Lower leg skin (tissue), 3 donors: ENCODE measurements at regions not wholly inside any gene's neighbourhood (a gene's known extent, or its start where the extent isn't known, plus 50 kb on each side); places are given as distances from the start of the nearest gene placed in this dataset.

ENCODE experiments used
- POLR2A ChIP-seq, 2 donors: fragments of 450-650 bp; IDR thresholded peaks; one replicate each; pipeline ENCODE4 v1.6.1; 2016 to 2017; ENCODE audit warnings: antibody characterized with exemption in 2 of 2, mild to moderate bottlenecking in 1 of 2, moderate library complexity in 1 of 2
- TF ChIP-seq, protein P1 (sequence below), 3 donors: fragments of 450-650 bp; IDR thresholded peaks; one replicate each; pipeline ENCODE4 v1.5.1; 2016; ENCODE audit warnings: antibody characterized with exemption in 3 of 3, mild to moderate bottlenecking in 3 of 3, moderate library complexity in 2 of 3

DNA sequence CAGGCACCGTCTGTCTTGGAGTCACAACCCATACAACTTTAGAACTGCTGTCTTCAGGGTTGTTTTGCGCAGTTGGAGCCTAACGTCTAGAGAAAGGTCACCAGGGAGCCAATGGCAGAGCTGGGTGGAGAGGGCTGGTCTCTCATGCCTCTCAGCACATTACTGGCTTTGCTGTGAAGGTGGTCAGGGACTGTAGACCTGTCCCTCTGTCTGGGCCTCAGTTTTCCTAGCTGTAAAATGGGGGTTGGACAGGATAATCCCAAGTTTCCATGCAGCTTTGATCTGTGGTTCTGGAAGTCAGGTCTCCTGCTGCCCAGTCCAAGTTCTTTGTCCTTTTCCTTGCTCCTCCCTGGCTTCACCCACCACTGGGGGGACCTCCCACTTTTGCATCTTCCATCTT is 52.2 kb upstream of the EPB41L1 start:
- TF ChIP-seq, protein P1, sequence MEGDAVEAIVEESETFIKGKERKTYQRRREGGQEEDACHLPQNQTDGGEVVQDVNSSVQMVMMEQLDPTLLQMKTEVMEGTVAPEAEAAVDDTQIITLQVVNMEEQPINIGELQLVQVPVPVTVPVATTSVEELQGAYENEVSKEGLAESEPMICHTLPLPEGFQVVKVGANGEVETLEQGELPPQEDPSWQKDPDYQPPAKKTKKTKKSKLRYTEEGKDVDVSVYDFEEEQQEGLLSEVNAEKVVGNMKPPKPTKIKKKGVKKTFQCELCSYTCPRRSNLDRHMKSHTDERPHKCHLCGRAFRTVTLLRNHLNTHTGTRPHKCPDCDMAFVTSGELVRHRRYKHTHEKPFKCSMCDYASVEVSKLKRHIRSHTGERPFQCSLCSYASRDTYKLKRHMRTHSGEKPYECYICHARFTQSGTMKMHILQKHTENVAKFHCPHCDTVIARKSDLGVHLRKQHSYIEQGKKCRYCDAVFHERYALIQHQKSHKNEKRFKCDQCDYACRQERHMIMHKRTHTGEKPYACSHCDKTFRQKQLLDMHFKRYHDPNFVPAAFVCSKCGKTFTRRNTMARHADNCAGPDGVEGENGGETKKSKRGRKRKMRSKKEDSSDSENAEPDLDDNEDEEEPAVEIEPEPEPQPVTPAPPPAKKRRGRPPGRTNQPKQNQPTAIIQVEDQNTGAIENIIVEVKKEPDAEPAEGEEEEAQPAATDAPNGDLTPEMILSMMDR (IDR thresholded peaks at IDR 0.05): no peak
- no peak for TF ChIP-seq POLR2A (IDR thresholded peaks at IDR 0.05)
